ENCODE measurements at regions not wholly inside any gene's neighbourhood (a gene's known extent, or its start where the extent isn't known, plus 50 kb on each side); places are given as distances from the start of the nearest gene placed in this dataset.
"Not testable (repeated sequence)": the region's sequence is repeated elsewhere in the genome, so short reads cannot be mapped to it uniquely, and the experiment has no call there.

- DNase-seq = no peak
Observed at GRCh38 chr3:87101861-87102625, 111.1 kb upstream of the VGLL3 start.

- not testable (repeated sequence) for DNase-seq
Observed at GRCh38 chr3:87097733-87098132, 106.8 kb upstream of the VGLL3 start.

- no peak for DNase-seq
Observed at GRCh38 chr3:87090631-87091030, 99.7 kb upstream of the VGLL3 start.

GRCh38 chr3:87088993-87089841 lies 98.3 kb upstream of the VGLL3 start:
- no peak for DNase-seq

GRCh38 chr3:87088430-87088992 lies 97.6 kb upstream of the VGLL3 start:
- no peak for DNase-seq

- DNase-seq = no peak
Observed at GRCh38 chr3:87084868-87085267, 93.9 kb upstream of the VGLL3 start.

- DNase-seq = peak; percentile 64
Observed at GRCh38 chr3:87082796-87083440, 92.0 kb upstream of the VGLL3 start.

GRCh38 chr3:87077355-87077754 lies 86.4 kb upstream of the VGLL3 start:
- DNase-seq = no peak

- DNase-seq = no peak
Observed at GRCh38 chr3:87076946-87077345, 86.0 kb upstream of the VGLL3 start.

- no peak for DNase-seq
Observed at GRCh38 chr3:87073496-87074145, 82.7 kb upstream of the VGLL3 start.

GRCh38 chr3:87072446-87072845 lies 81.5 kb upstream of the VGLL3 start:
- no peak for DNase-seq

- DNase-seq = no peak
Observed at GRCh38 chr3:87069971-87070370, 79.0 kb upstream of the VGLL3 start.

GRCh38 chr3:87069021-87069420 lies 78.1 kb upstream of the VGLL3 start:
- no peak for DNase-seq

- DNase-seq = no peak
Observed at GRCh38 chr3:87062685-87063084, 71.7 kb upstream of the VGLL3 start.

GRCh38 chr3:87057474-87057873 lies 66.5 kb upstream of the VGLL3 start:
- no peak for DNase-seq

GRCh38 chr3:87053553-87053952 lies 62.6 kb upstream of the VGLL3 start:
- DNase-seq = no peak

- no peak for DNase-seq
Observed at GRCh38 chr3:87052499-87053260, 61.7 kb upstream of the VGLL3 start.

- DNase-seq = no peak
Observed at GRCh38 chr3:87047852-87048251, 56.9 kb upstream of the VGLL3 start.

GRCh38 chr3:87046241-87046640 lies 55.3 kb upstream of the VGLL3 start:
- DNase-seq = no peak

- DNase-seq = no peak
Observed at GRCh38 chr3:87045473-87045872, 54.5 kb upstream of the VGLL3 start.

GRCh38 chr3:87044846-87045245 lies 53.9 kb upstream of the VGLL3 start:
- DNase-seq = no peak

GRCh38 chr3:87044409-87044808 lies 53.5 kb upstream of the VGLL3 start:
- DNase-seq = no peak
